ENCODE measurements at regions not wholly inside any gene's neighbourhood (a gene's known extent, or its start where the extent isn't known, plus 50 kb on each side); places are given as distances from the start of the nearest gene placed in this dataset.

GRCh38 chr7:133183042-133183794 is 69.7 kb upstream of the EXOC4 start:
- Mint-ChIP-seq H3K36me3 (no peaks in the 10 kb centered on the region), H3K27me3 (no peaks in the 10 kb centered on the region), H3K4me3 (no peak overlapping the region), H3K27ac (no peak overlapping the region), H3K4me1 (ENCODE audit: unreplicated experiment) (no peaks in the 10 kb centered on the region), H3K9me3 (no peaks in the 10 kb centered on the region)
- TF ChIP-seq CTCF (conservative IDR thresholded peaks at IDR 0.05): no peak
- no peak for DNase-seq (ENCODE audit: extremely low spot score, unreplicated experiment)

GRCh38 chr7:133183969-133184368 is 68.9 kb upstream of the EXOC4 start:
- DNase-seq (ENCODE audit: extremely low spot score, unreplicated experiment): no peak
- Mint-ChIP-seq H3K36me3 (no peaks in the 10 kb centered on the region), H3K27me3 (no peaks in the 10 kb centered on the region), H3K9me3 (no peaks in the 10 kb centered on the region), H3K27ac (no peak overlapping the region), H3K4me1 (ENCODE audit: unreplicated experiment) (no peaks in the 10 kb centered on the region), H3K4me3 (no peak overlapping the region)
- TF ChIP-seq CTCF (conservative IDR thresholded peaks at IDR 0.05): no peak

GRCh38 chr7:133185512-133185911 is 67.4 kb upstream of the EXOC4 start:
- H3K4me1 Mint-ChIP-seq (ENCODE audit: unreplicated experiment): no peaks in the 10 kb centered on the region
- DNase-seq (ENCODE audit: extremely low spot score, unreplicated experiment): no peak
- H3K4me3 Mint-ChIP-seq: no peak overlapping the region
- H3K27me3 Mint-ChIP-seq: no peaks in the 10 kb centered on the region
- H3K9me3 Mint-ChIP-seq: no peaks in the 10 kb centered on the region
- H3K27ac Mint-ChIP-seq: no peak overlapping the region
- no peaks in the 10 kb centered on the region for H3K36me3 Mint-ChIP-seq
- no peak for TF ChIP-seq CTCF (conservative IDR thresholded peaks at IDR 0.05)

GRCh38 chr7:133186060-133186459 is 66.8 kb upstream of the EXOC4 start:
- H3K4me3 Mint-ChIP-seq: no peak overlapping the region
- no peaks in the 10 kb centered on the region for H3K9me3 Mint-ChIP-seq
- H3K36me3 Mint-ChIP-seq: no peaks in the 10 kb centered on the region
- DNase-seq (ENCODE audit: extremely low spot score, unreplicated experiment): no peak
- H3K4me1 Mint-ChIP-seq (ENCODE audit: unreplicated experiment): no peaks in the 10 kb centered on the region
- no peak for TF ChIP-seq CTCF (conservative IDR thresholded peaks at IDR 0.05)
- H3K27ac Mint-ChIP-seq: no peak overlapping the region
- peaks cover 3% of the 10 kb centered on the region for H3K27me3 Mint-ChIP-seq

- H3K9me3 Mint-ChIP-seq: no peaks in the 10 kb centered on the region
- no peaks in the 10 kb centered on the region for H3K4me1 Mint-ChIP-seq (ENCODE audit: unreplicated experiment)
- H3K27me3 Mint-ChIP-seq: peaks cover 13% of the 10 kb centered on the region
- H3K4me3 Mint-ChIP-seq: no peak overlapping the region
- TF ChIP-seq CTCF (conservative IDR thresholded peaks at IDR 0.05): no peak
- H3K27ac Mint-ChIP-seq: no peak overlapping the region
- no peak for DNase-seq (ENCODE audit: extremely low spot score, unreplicated experiment)
- no peaks in the 10 kb centered on the region for H3K36me3 Mint-ChIP-seq
These were observed 62.7 kb upstream of the EXOC4 start for GRCh38 chr7:133190172-133190528.
